IMR-90 (cell line): ENCODE measurements at regions not wholly inside any gene's neighbourhood (a gene's known extent, or its start where the extent isn't known, plus 50 kb on each side); places are given as distances from the start of the nearest gene placed in this dataset.

Experiments
- CEBPB ChIP-seq: IDR thresholded peaks from 2 replicates; pipeline ENCODE4 v1.6.1; 2012; ENCODE audit warnings: low read depth, low read length, improper control_type of control experiment
- FOS ChIP-seq: fragments of 150-350 bp; IDR thresholded peaks from 2 replicates; pipeline ENCODE4 v1.6.1; 2016; ENCODE audit warnings: low read depth, low read length
- MXI1 ChIP-seq: IDR thresholded peaks from 2 replicates; pipeline ENCODE4 v1.6.1; 2012; ENCODE audit warnings: low read depth, mild to moderate bottlenecking, low read length, moderate library complexity, borderline replicate concordance
- POLR2A ChIP-seq: IDR thresholded peaks from 2 replicates; pipeline ENCODE4 v1.6.1; 2012; ENCODE audit warnings: mild to moderate bottlenecking, low read depth, low read length
- TF ChIP-seq, protein P1 (sequence below): conservative IDR thresholded peaks from 2 replicates; pipeline ENCODE4 v1.5.1; 2012; ENCODE audit warnings: mild to moderate bottlenecking, low read depth, low read length, improper control_type of control experiment

- TF ChIP-seq, protein P1, sequence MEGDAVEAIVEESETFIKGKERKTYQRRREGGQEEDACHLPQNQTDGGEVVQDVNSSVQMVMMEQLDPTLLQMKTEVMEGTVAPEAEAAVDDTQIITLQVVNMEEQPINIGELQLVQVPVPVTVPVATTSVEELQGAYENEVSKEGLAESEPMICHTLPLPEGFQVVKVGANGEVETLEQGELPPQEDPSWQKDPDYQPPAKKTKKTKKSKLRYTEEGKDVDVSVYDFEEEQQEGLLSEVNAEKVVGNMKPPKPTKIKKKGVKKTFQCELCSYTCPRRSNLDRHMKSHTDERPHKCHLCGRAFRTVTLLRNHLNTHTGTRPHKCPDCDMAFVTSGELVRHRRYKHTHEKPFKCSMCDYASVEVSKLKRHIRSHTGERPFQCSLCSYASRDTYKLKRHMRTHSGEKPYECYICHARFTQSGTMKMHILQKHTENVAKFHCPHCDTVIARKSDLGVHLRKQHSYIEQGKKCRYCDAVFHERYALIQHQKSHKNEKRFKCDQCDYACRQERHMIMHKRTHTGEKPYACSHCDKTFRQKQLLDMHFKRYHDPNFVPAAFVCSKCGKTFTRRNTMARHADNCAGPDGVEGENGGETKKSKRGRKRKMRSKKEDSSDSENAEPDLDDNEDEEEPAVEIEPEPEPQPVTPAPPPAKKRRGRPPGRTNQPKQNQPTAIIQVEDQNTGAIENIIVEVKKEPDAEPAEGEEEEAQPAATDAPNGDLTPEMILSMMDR, result no peak
- TF ChIP-seq POLR2A (no peak), FOS (no peak), CEBPB (no peak), MXI1 (no peak)
These were observed 118.2 kb upstream of the MPDZ start for GRCh38 chr9:13397661-13398060.
